Hepatocyte (in vitro differentiated cells): ENCODE measurements at regions not wholly inside any gene's neighbourhood (a gene's known extent, or its start where the extent isn't known, plus 50 kb on each side); places are given as distances from the start of the nearest gene placed in this dataset.

ENCODE experiments used
- EZH2 ChIP-seq: fragments of 200-600 bp; sonication (generic); IDR thresholded peaks from 2 replicates; pipeline ENCODE4 v1.6.1; 2016; ENCODE audit warnings: antibody characterized with exemption, mild to moderate bottlenecking, borderline replicate concordance
- EZH2phosphoT487 ChIP-seq: fragments of 200-600 bp; sonication (generic); IDR thresholded peaks from one replicate; pipeline ENCODE4 v1.6.1; 2018; ENCODE audit warnings: antibody characterized with exemption, mild to moderate bottlenecking, low read depth, moderate library complexity; ENCODE audit not compliant: unreplicated experiment, severe bottlenecking
- TF ChIP-seq, protein P1 (sequence below): fragments of 200-600 bp; sonication (generic); IDR thresholded peaks from 2 replicates; pipeline ENCODE4 v1.5.1; 2016; ENCODE audit warnings: antibody characterized with exemption, mild to moderate bottlenecking; ENCODE audit not compliant: poor library complexity

DNA sequence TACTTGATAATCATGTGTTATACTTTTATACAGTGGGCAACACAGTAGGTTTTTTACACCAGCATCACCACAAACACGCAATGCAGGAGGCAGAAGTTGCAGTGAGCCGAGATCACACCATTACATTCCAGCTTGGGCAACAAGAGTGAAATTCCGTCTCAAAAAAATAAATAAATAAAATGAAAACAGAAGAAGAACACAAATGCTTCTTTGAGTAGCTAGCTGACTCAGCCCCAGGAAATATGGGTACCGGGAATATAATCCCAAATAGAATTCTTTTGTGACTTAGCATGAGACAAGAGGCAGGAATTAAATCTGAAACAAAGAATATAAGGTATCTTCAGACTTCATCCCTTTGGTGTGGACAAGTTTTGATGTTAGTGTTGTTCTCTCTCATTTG, 164.2 kb upstream of the ATXN1 start:
- TF ChIP-seq, protein P1, sequence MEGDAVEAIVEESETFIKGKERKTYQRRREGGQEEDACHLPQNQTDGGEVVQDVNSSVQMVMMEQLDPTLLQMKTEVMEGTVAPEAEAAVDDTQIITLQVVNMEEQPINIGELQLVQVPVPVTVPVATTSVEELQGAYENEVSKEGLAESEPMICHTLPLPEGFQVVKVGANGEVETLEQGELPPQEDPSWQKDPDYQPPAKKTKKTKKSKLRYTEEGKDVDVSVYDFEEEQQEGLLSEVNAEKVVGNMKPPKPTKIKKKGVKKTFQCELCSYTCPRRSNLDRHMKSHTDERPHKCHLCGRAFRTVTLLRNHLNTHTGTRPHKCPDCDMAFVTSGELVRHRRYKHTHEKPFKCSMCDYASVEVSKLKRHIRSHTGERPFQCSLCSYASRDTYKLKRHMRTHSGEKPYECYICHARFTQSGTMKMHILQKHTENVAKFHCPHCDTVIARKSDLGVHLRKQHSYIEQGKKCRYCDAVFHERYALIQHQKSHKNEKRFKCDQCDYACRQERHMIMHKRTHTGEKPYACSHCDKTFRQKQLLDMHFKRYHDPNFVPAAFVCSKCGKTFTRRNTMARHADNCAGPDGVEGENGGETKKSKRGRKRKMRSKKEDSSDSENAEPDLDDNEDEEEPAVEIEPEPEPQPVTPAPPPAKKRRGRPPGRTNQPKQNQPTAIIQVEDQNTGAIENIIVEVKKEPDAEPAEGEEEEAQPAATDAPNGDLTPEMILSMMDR: no peak
- TF ChIP-seq EZH2 (no peak), EZH2phosphoT487 (no peak)
